Left hindlimb (tissue), 1 donor: ENCODE measurements at regions not wholly inside any gene's neighbourhood (a gene's known extent, or its start where the extent isn't known, plus 50 kb on each side); places are given as distances from the start of the nearest gene placed in this dataset.

Experiments
- DNase-seq: peaks from one replicate; pipeline ENCODE4 v3.0.0-alpha.2; 2018

DNA sequence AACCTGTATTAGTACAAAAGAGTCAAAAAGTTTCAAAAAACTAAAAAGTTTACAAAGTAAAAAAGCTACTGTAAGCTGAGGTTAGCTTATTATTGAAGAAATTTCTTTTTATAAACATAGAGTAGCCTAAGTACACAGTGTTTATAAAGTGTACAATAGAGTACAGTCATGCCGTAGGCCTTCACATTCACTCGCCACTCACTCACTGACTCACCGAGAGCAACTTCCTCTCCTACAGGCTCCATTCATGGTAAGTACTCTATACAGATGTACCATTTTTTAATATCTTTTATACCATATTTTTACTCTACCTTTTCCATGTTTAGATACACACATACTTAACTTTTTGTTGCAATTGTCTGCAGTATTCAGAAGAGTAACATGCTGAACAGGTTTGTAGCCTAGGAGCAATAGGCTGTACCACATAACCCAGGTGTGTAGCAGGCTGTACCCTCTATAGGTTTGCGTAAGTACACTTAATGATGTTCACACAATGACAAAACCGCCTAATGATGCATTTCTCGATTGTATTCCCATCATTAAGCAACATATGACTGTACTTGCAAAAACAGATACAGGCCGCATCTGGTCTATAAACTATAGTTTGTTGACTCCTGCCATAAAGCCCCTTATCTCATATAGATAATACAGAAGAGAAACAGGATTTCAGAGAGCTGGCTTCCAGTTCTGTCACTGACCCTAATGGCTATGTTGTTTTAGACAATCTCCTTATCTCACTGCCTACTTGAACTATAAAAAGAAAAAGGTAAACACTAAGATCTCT lies 438.8 kb downstream of the HTR7 start:
- DNase-seq, result no peak

- DNase-seq, result no peak
These were observed 437.1 kb downstream of the HTR7 start for GRCh38 chr10:90420637-90421318.

DNA sequence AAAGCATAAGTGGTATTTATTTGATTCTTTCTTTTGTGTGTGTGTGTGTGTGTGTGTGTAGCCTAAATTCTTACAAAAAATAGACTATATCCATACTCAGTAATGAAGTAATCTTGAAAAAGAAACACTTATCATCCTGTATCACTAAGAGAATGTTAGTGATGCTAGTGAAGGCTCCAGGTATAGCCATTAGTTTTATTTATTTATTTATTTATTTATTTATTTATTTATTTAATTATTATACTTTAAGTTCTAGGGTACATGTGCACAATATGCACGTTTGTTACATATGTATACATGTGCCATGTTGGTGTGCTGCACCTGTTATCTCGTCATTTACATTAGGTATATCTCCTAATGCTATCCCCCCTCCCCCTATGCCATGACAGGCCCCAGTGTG lies 436.0 kb downstream of the HTR7 start:
- no peak for DNase-seq

DNA sequence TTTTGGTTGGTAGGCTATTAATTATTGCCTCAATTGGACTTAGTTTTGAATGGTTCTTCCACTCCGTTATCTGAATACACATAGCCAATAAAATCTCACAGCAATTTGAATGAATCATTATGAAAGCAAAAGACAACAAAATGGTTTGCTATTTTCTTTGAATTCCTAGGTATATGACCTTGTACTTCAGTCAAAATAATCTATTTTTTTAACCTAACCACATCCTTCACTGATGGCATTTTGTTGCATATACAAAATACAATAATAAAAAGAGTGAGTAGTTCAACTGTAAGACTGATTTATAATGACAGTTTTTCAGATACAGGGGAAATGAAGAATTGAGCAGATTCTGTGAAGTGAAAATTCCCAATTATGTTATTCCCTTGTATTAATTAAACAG lies 433.1 kb downstream of the HTR7 start:
- DNase-seq, result no peak

- no peak for DNase-seq
These were observed 427.7 kb downstream of the HTR7 start for GRCh38 chr10:90430186-90430585.

DNA sequence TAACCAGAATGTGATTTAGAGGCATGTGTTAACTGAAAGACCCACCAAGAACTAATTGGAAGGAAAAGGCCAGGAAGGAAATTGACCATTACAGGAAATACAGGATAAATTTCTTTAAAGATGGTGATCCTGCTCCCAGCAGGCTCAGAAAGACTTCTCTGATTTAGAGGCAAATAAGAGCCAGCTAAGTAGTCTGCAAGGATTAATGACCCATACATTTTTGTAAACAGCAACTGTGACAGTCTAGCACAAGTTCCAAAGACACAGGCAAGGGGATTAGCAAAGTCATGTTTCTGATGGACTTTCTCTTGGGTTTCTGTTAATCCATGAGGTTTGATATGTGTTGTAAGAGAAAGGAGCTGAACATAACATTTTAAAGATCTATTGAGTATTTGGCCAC lies 425.0 kb downstream of the HTR7 start:
- no peak for DNase-seq

DNA sequence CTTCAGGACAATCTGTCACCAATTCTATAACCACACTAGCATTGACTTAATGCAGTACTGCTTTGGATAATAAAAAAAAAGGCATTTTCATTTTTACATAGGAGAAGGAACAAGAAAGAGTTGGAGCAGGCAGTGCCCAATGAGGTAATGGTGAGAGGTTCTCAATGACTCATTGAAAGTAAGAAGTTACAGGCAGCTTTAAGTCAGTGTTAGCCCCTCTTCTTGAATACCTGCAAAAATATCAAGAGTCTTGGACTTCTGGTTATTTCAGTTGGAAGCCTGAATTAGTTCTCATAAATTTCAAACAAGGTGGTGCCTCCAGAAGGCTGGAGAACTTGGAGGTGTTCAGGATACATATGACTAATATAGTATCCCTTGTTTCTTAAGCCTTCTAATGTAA lies 422.5 kb downstream of the HTR7 start:
- no peak for DNase-seq

- DNase-seq, result no peak
These were observed 420.4 kb downstream of the HTR7 start for GRCh38 chr10:90437452-90437851.

DNA sequence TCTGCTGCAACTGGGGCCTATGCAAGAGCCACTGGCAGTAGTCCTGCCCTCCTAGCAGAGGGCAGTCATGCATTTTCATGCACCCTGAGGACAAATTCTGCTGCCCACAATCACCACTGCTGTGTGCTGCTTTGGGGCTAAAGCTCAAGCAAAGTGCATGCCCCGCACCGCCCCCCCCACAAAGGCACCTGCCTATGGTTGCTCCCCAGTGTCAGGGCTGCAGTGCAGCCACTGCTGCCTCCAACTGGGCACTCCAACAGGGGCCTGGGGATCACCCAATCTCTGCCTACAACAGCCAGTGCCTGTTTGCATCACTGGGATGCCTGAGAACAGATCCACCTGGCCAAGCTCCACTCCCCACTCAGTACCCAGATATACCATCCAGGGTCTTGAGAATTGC lies 417.0 kb downstream of the HTR7 start:
- no peak for DNase-seq

DNA sequence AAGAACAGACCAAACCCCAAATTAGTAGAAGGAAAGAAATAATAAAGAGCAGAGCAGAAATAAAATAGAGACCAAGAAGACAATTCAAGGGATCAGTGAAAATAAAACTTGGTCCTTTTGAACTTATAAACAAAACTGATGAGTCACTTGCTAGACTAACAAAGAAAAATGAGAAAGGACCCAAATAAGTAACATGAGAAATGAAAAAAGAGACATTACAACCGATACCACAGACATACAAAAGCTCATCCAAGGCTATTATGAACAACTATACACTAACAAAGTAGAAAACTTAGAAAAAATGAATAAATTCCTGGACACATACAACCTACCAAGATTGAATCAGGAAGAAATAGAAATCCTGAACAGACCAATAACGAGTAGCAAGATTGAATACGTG lies 414.5 kb downstream of the HTR7 start:
- no peak for DNase-seq

GRCh38 chr10:90447831-90448230 lies 410.0 kb downstream of the HTR7 start:
- no peak for DNase-seq

GRCh38 chr10:90450797-90451196 lies 407.0 kb downstream of the HTR7 start:
- DNase-seq, result no peak

DNA sequence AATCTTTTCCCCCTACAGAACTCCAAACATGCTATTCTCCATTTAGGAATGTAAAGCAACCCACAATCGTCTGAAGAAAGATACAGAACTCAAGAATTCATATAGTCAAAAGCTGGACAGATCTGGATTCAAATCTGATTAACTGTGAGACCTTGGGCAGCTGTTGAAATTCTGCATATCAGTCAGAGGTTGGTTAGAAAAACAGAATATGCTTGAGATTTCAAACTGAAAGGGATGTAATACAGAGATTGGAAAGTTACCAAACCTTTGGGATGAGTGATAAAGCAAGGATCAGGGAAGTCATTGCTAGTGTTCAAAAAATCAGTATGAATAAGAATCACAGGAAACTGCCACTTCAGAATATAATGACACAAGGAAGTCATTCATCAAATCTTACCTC lies 406.6 kb downstream of the HTR7 start:
- no peak for DNase-seq

GRCh38 chr10:90458054-90458453 lies 399.8 kb downstream of the HTR7 start:
- no peak for DNase-seq

- no peak for DNase-seq
These were observed 399.3 kb downstream of the HTR7 start for GRCh38 chr10:90458571-90458970.

- no peak for DNase-seq
These were observed 396.2 kb downstream of the HTR7 start for GRCh38 chr10:90461437-90462155.

GRCh38 chr10:90462749-90463470 lies 394.9 kb downstream of the HTR7 start:
- no peak for DNase-seq

DNA sequence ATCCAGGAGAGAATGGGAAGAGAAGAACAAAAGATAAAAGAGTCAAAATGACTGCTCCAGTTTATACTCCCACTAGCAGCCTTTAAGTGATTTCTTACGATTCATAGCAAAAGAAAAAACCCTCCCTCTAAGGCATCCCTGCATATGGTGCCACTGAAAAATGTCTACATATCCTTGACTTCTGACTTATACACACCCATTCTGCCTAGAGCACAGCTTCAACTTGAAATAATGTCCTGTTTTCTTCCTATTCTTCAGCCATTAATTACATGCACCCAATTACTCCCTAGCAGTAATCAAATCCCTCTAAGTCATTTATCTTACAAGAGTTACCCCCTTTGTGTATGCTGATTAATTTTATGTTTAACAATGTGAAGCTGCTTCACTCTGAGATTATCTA lies 393.5 kb downstream of the HTR7 start:
- DNase-seq, result no peak

DNA sequence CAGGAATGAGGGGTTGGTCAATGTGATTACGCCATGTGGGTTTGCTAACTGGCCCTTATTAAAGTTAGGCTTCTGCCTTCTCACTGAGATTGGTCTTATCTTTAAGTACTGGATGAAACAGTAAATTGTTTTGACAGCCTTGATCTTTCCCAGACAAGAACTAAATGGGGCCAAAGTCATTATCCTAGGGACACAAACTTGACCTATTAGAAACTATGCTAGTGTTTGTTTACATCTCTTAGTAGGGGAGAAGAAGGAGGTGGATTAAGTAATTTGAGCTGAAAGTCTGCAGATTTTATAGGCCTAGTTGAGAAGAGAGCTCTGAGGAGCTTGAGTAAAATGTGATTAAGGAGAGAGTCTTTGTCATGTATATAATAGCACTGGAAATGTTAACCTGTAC lies 386.9 kb downstream of the HTR7 start:
- DNase-seq, result no peak

DNA sequence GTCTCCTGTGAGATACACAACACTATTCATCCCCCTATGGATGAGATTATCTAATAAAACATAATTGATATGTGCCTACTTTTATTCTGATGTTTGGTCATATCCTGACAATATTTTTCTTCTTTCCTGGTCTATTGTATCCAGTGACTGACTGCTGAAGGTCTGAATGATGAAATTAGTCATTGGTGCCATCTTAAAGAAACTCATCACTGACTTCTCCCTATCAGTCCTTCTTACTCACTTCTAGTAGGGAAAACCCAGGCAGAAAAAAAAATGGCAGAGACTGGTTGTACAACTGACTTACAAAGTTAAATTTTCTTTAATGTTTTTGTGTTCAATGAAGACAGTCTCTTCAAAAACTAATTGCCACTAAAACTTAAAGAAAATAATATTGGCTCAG lies 377.4 kb downstream of the HTR7 start:
- no peak for DNase-seq

DNA sequence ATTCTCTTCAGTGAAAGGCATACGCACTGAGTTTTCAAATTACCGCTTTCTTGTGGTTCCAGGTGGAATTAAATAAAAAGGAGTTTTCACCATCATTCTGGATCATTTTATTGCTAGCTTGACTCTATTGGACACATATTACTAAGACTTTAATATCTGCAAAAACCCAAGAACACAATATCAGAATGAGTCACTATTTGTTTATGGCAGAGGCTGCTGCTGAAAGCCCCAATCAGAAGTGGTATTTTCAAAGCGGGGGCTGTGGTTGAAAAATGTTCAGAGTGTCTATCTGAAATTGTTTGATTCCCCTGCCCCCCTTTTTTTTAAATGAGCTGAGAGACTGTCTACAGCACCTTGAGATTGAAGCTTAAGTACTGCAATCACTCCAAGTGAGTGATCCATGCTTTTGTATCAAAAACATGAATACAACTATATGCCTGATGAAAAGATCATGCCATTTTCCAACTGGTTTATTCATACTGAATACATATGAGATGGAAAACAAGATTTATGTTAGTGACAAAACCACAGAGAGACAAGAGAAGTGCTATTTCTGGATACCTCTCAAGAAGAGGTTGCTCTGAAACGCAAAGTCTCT lies 376.4 kb downstream of the HTR7 start:
- no peak for DNase-seq

GRCh38 chr10:90484518-90484917 lies 373.3 kb downstream of the HTR7 start:
- no peak for DNase-seq

DNA sequence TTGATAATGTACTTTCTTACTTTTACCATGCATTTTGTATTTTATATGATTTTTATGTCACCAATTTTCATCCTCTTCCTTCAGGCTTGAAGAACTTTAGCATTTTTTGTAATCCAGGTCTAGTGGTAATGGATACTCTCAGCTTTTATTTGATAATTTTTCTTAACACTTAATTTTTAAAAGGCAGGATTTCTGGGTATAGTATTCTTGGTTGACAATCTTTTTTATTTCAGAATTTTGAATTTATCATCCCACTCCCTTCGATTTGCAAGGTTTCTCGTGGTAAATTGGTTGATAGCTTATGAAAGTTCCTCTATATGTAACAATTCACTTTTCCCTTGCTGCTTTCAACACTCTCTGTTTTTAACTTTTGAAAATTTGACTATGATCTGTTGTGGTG lies 363.7 kb downstream of the HTR7 start:
- no peak for DNase-seq
